H9 (cell line): ENCODE measurements at regions not wholly inside any gene's neighbourhood (a gene's known extent, or its start where the extent isn't known, plus 50 kb on each side); places are given as distances from the start of the nearest gene placed in this dataset.

Experiments used
- DNase-seq: peaks from one replicate; pipeline ENCODE4 v3.0.0-alpha.2; 2017
- H2AFZ ChIP-seq: one replicate; pipeline ENCODE4 v1.6.1; 2013; ENCODE audit warnings: mild to moderate bottlenecking, low read length, control low read depth, moderate library complexity
- H2AK5ac ChIP-seq: 2 replicates; pipeline ENCODE4 v1.6.1; 2013; ENCODE audit warnings: low read length, control low read depth, mixed read lengths; ENCODE audit not compliant: insufficient read length
- H2BK120ac ChIP-seq: one replicate; pipeline ENCODE4 v1.6.1; 2013; ENCODE audit warnings: low read depth, mild to moderate bottlenecking, low read length, control low read depth, inconsistent platforms; ENCODE audit not compliant: poor library complexity, severe bottlenecking
- H2BK12ac ChIP-seq: 2 replicates; pipeline ENCODE4 v1.6.1; 2013; ENCODE audit warnings: low read length, control low read depth, mixed read lengths, low read depth; ENCODE audit not compliant: insufficient read length
- H2BK15ac ChIP-seq: 2 replicates; pipeline ENCODE4 v1.6.1; 2013; ENCODE audit warnings: low read depth, low read length, control low read depth
- H2BK20ac ChIP-seq: one replicate; pipeline ENCODE4 v1.6.1; 2013; ENCODE audit warnings: low read depth, mild to moderate bottlenecking, low read length, control low read depth, inconsistent platforms; ENCODE audit not compliant: poor library complexity, severe bottlenecking
- H2BK5ac ChIP-seq: 2 replicates; pipeline ENCODE4 v1.6.1; 2013; ENCODE audit warnings: low read length, control low read depth, mixed read lengths; ENCODE audit not compliant: insufficient read length
- H3K14ac ChIP-seq: 2 replicates; pipeline ENCODE4 v1.6.1; 2013; ENCODE audit warnings: low read length, control low read depth; ENCODE audit not compliant: insufficient read depth
- H3K18ac ChIP-seq: 2 replicates; pipeline ENCODE4 v1.6.1; 2013; ENCODE audit warnings: low read depth, mild to moderate bottlenecking, mixed read lengths, low read length, control low read depth; ENCODE audit not compliant: insufficient read length
- H3K23ac ChIP-seq: 2 replicates; pipeline ENCODE4 v1.6.1; 2013; ENCODE audit warnings: low read length, control low read depth, mixed read lengths, low read depth; ENCODE audit not compliant: insufficient read length
- H3K23me2 ChIP-seq: 2 replicates; pipeline ENCODE4 v1.6.1; 2013; ENCODE audit warnings: low read depth, mild to moderate bottlenecking, mixed read lengths, low read length, control low read depth; ENCODE audit not compliant: insufficient read length, poor library complexity, severe bottlenecking
- H3K27ac ChIP-seq: 2 replicates; pipeline ENCODE4 v1.5.1; 2013; ENCODE audit warnings: low read length, control low read depth, mixed read lengths, low read depth; ENCODE audit not compliant: insufficient read length
- H3K27me3 ChIP-seq: 2 replicates; pipeline ENCODE4 v1.6.1; 2013; ENCODE audit warnings: low read length, control low read depth, inconsistent platforms; ENCODE audit not compliant: insufficient read depth
- H3K4ac ChIP-seq: 2 replicates; pipeline ENCODE4 v1.6.1; 2013; ENCODE audit warnings: low read depth, mild to moderate bottlenecking, control low read depth, inconsistent platforms, low read length, moderate library complexity
- H3K4me1 ChIP-seq: 2 replicates; pipeline ENCODE4 v1.6.1; 2013; ENCODE audit warnings: low read length, control low read depth, inconsistent platforms; ENCODE audit not compliant: insufficient read depth
- H3K4me2 ChIP-seq: 2 replicates; pipeline ENCODE4 v1.6.1; 2013; ENCODE audit warnings: low read length, control low read depth, mixed read lengths; ENCODE audit not compliant: insufficient read length, insufficient read depth
- H3K56ac ChIP-seq: 2 replicates; pipeline ENCODE4 v1.6.1; 2013; ENCODE audit warnings: low read depth, mild to moderate bottlenecking, mixed read lengths, low read length, control low read depth; ENCODE audit not compliant: insufficient read length
- H3K79me1 ChIP-seq: 2 replicates; pipeline ENCODE4 v1.6.1; 2013; ENCODE audit warnings: low read depth, mild to moderate bottlenecking, moderate library complexity, low read length, control low read depth, inconsistent platforms; ENCODE audit not compliant: insufficient read depth, poor library complexity, severe bottlenecking
- H3K79me2 ChIP-seq: 2 replicates; pipeline ENCODE4 v1.6.1; 2013; ENCODE audit warnings: low read length, control low read depth, inconsistent platforms; ENCODE audit not compliant: insufficient read depth
- H3K9ac ChIP-seq: 2 replicates; pipeline ENCODE4 v1.6.1; 2013; ENCODE audit warnings: low read length, control low read depth, mixed read lengths; ENCODE audit not compliant: insufficient read length; ENCODE audit errors: extremely low read depth
- H3K9me3 ChIP-seq: one replicate; pipeline ENCODE4 v1.6.1; 2013; ENCODE audit warnings: low read depth, low read length, inconsistent platforms; ENCODE audit not compliant: control insufficient read depth
- H3T11ph ChIP-seq: one replicate; pipeline ENCODE4 v1.6.1; 2013; ENCODE audit warnings: mild to moderate bottlenecking, low read length, control low read depth, inconsistent platforms
- H4K20me1 ChIP-seq: one replicate; pipeline ENCODE4 v1.6.1; 2013; ENCODE audit not compliant: control insufficient read depth, insufficient read length, insufficient read depth
- H4K5ac ChIP-seq: 2 replicates; pipeline ENCODE4 v1.6.1; 2013; ENCODE audit warnings: low read depth, mild to moderate bottlenecking, mixed read lengths, low read length, control low read depth; ENCODE audit not compliant: insufficient read length
- H4K8ac ChIP-seq: replicated peaks from 2 replicates; pipeline ENCODE4 v1.6.1; 2013; ENCODE audit warnings: low read length, control low read depth, mixed read lengths, low read depth; ENCODE audit not compliant: insufficient read length
- H4K91ac ChIP-seq: 2 replicates; pipeline ENCODE4 v1.6.1; 2013; ENCODE audit warnings: low read depth, mild to moderate bottlenecking, moderate library complexity, mixed read lengths, low read length, control low read depth; ENCODE audit not compliant: insufficient read length
- H3K27ac Mint-ChIP-seq, 3 experiments: 2 replicates in 2 of 3; 3 replicates in 1 of 3; pipeline ENCODE4 v1.8.0; 2020 to 2021; ENCODE audit warnings: mixed read lengths in 3 of 3, mild to moderate bottlenecking in 1 of 3, moderate library complexity in 1 of 3
- H3K27me3 Mint-ChIP-seq: 2 replicates; pipeline ENCODE4 v1.8.0; 2021; ENCODE audit warnings: low read depth, mild to moderate bottlenecking, moderate library complexity, mixed read lengths
- H3K36me3 Mint-ChIP-seq, 3 experiments: 2 replicates in 2 of 3; 3 replicates in 1 of 3; pipeline ENCODE4 v1.8.0; 2020 to 2021; ENCODE audit warnings: low read depth in 3 of 3, mixed read lengths in 3 of 3; ENCODE audit not compliant: insufficient read depth in 1 of 3
- H3K4me1 Mint-ChIP-seq, 2 experiments: 2 replicates each; pipeline ENCODE4 v1.8.0; 2020; ENCODE audit warnings: mixed read lengths in 2 of 2
- H3K4me3 Mint-ChIP-seq, 2 experiments: 2 replicates in 1 of 2; 3 replicates in 1 of 2; pipeline ENCODE4 v1.8.0; 2020 to 2021; ENCODE audit warnings: mild to moderate bottlenecking in 2 of 2, mixed read lengths in 2 of 2, moderate library complexity in 1 of 2
- H3K9me3 Mint-ChIP-seq, 2 experiments: 2 replicates in 1 of 2; 3 replicates in 1 of 2; pipeline ENCODE4 v1.8.0; 2020; ENCODE audit warnings: mild to moderate bottlenecking in 2 of 2, mixed read lengths in 2 of 2, moderate library complexity in 1 of 2
- CTCF ChIP-seq: fragments of 200-600 bp; sonication (generic); conservative IDR thresholded peaks from 3 replicates; pipeline ENCODE4 v1.8.0; 2021; ENCODE audit warnings: antibody characterized with exemption, mild to moderate bottlenecking
- WGBS: extraction: QIAGEN DNeasy Blood & Tissue Kit; methylation state at CpG from one replicate; pipeline ENCODE4 v1.1.7; 2013; ENCODE audit warnings: missing lambda C conversion rate, low lambda C conversion rate, mixed read lengths; ENCODE audit not compliant: insufficient read length; ENCODE audit errors: extremely low coverage; 5-methylcytosine and 5-hydroxymethylcytosine counted together

DNA sequence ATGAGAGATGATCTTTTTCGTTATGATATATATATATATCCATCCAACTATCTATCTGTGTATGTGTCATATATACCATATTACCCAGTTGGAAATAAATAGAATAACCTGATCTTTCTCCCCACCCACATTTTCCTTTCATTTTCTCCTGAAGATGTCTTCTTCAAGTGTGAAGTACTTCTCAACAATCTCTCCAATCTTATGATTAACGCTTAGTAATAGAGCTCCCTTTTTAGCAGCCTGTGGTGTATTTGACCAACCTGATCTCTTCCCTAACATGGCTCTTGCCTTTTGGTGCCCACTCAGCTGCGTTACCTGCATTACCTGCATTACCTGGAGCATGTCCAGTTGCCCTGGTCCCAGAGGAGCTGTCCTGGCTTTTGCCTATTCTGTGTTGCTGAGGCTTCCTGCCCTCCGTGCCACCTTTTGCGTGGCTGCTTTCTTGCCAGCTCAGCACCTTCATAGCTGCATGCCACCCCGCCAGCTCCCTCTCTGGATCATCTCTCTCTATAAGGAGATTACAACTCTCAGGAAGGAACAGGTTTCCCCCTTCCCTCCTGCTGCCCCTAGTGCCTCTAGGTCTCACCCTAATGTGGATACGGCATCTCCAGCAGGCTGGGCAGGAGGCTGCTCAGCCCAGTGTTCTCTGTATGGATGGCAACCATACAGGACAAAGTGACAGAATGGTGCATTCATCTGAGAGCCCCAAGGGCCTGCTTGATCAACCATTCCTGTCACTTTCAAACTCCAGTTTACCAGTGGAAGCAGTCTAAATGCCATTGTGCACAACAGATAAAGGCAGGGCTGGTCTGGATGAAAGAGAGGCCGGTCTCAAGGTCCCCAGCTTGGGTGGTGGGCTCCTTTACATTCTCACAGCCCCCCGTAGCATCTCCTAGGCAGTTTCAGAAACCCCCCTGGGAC is 126.7 kb downstream of the GADD45G start:
- Histone ChIP-seq H3K27me3 (no peaks in the 10 kb centered on the region), H2AK5ac (no peak overlapping the region), H3K79me2 (no peaks in the 10 kb centered on the region), H3K4ac (no peak overlapping the region), H2BK12ac (no peak overlapping the region), H4K8ac (no peak overlapping the region), H3K18ac (no peak overlapping the region), H3K27ac (no peak overlapping the region), H4K20me1 (no peaks in the 10 kb centered on the region), H3K9ac (no peak overlapping the region), H3K23me2 (no peaks in the 10 kb centered on the region), H3K4me2 (no peak overlapping the region), H3K14ac (no peak overlapping the region; the same call in 1 of the 2 replicates), H3K9me3 (no peaks in the 10 kb centered on the region), H4K91ac (no peak overlapping the region), H3K79me1 (no peaks in the 10 kb centered on the region), H4K5ac (no peak overlapping the region), H3K4me1 (no peaks in the 10 kb centered on the region), H3K56ac (no peak overlapping the region), H3T11ph (no peak overlapping the region), H2BK15ac (no peak overlapping the region), H2BK20ac (no peak overlapping the region), H2AFZ (no peak overlapping the region), H2BK5ac (no peak overlapping the region), H3K23ac (no peak overlapping the region), H2BK120ac (no peak overlapping the region)
- H3K27me3 Mint-ChIP-seq = peaks cover 6% of the 10 kb centered on the region
- no peak overlapping the region for H3K4me3 Mint-ChIP-seq
- no CpG with 5 or more reads among the region's 9 CpGs for WGBS
- H3K27ac Mint-ChIP-seq = peak overlapping the region in 1 of 3 experiments; percentile 32; a peak in 1 of 7 replicates
- H3K9me3 Mint-ChIP-seq = no peaks in the 10 kb centered on the region
- peaks cover 4 to 7% of the 10 kb centered on the region in 2 experiments for H3K4me1 Mint-ChIP-seq
- TF ChIP-seq CTCF = no peak
- no peak for DNase-seq
- H3K36me3 Mint-ChIP-seq = no peaks in the 10 kb centered on the region
